Neuron (in vitro differentiated cells): ENCODE measurements at regions not wholly inside any gene's neighbourhood (a gene's known extent, or its start where the extent isn't known, plus 50 kb on each side); places are given as distances from the start of the nearest gene placed in this dataset.
"Not testable (repeated sequence)": the region's sequence is repeated elsewhere in the genome, so short reads cannot be mapped to it uniquely, and the experiment has no call there.

Experiments
- H2AFZ ChIP-seq: one replicate; pipeline ENCODE4 v1.6.1; 2013; ENCODE audit warnings: low read depth, mild to moderate bottlenecking, inconsistent platforms, low read length, moderate library complexity
- H3K27me3 ChIP-seq: one replicate; pipeline ENCODE4 v1.6.1; 2013; ENCODE audit warnings: low read length; ENCODE audit not compliant: insufficient read depth
- H3K36me3 ChIP-seq: one replicate; pipeline ENCODE4 v1.6.1; 2013; ENCODE audit warnings: low read length; ENCODE audit not compliant: insufficient read depth
- H3K4me1 ChIP-seq: one replicate; pipeline ENCODE4 v1.6.1; 2013; ENCODE audit warnings: low read length; ENCODE audit not compliant: insufficient read depth
- H3K4me3 ChIP-seq: 2 replicates; pipeline ENCODE4 v1.5.1; 2013; ENCODE audit warnings: mild to moderate bottlenecking, low read length, moderate library complexity
- H3K9me3 ChIP-seq: one replicate; pipeline ENCODE4 v1.6.1; 2013; ENCODE audit warnings: low read length

- Histone ChIP-seq H3K9me3 (peaks cover 3% of the 10 kb centered on the region), H3K4me3 (no peak overlapping the region), H3K4me1 (peaks cover under 1% of the 10 kb centered on the region), H3K27me3 (no peaks in the 10 kb centered on the region), H2AFZ (no peak overlapping the region), H3K36me3 (no peaks in the 10 kb centered on the region)
These were observed 75.1 kb downstream of the TEX35 start for GRCh38 chr1:178587975-178588374.

- H3K27me3 ChIP-seq, H3K9me3 ChIP-seq, H3K36me3 ChIP-seq, H2AFZ ChIP-seq, H3K4me3 ChIP-seq: not testable (repeated sequence)
- peaks cover 11% of the 10 kb centered on the region for H3K4me1 ChIP-seq
These were observed 76.1 kb downstream of the TEX35 start for GRCh38 chr1:178589042-178589441.

GRCh38 chr1:178591811-178592210 is 78.9 kb downstream of the TEX35 start:
- H3K36me3 ChIP-seq, H3K9me3 ChIP-seq, H2AFZ ChIP-seq, H3K4me3 ChIP-seq, H3K27me3 ChIP-seq: not testable (repeated sequence)
- H3K4me1 ChIP-seq: peaks cover 18% of the 10 kb centered on the region

- Histone ChIP-seq H3K27me3 (no peaks in the 10 kb centered on the region), H3K4me1 (peaks cover 18% of the 10 kb centered on the region), H3K36me3 (no peaks in the 10 kb centered on the region), H3K9me3 (peaks cover 3% of the 10 kb centered on the region), H2AFZ (no peak overlapping the region), H3K4me3 (no peak overlapping the region)
These were observed 80.6 kb downstream of the TEX35 start for GRCh38 chr1:178593515-178593914.

GRCh38 chr1:178594133-178594532 is 81.2 kb downstream of the TEX35 start:
- Histone ChIP-seq H3K9me3 (peaks cover 3% of the 10 kb centered on the region), H3K36me3 (no peaks in the 10 kb centered on the region), H3K27me3 (no peaks in the 10 kb centered on the region), H2AFZ (no peak overlapping the region), H3K4me3 (no peak overlapping the region), H3K4me1 (peaks cover 18% of the 10 kb centered on the region)

GRCh38 chr1:178595491-178595890 is 82.6 kb downstream of the TEX35 start:
- H3K4me3 ChIP-seq: no peak overlapping the region
- no peaks in the 10 kb centered on the region for H3K27me3 ChIP-seq
- no peak overlapping the region for H2AFZ ChIP-seq
- peaks cover 3% of the 10 kb centered on the region for H3K9me3 ChIP-seq
- peaks cover 18% of the 10 kb centered on the region for H3K4me1 ChIP-seq
- no peaks in the 10 kb centered on the region for H3K36me3 ChIP-seq

- Histone ChIP-seq H2AFZ (no peak overlapping the region), H3K9me3 (no peaks in the 10 kb centered on the region)
These were observed 86.2 kb downstream of the TEX35 start for GRCh38 chr1:178599087-178599486.

GRCh38 chr1:178599745-178600144 is 86.8 kb downstream of the TEX35 start:
- Histone ChIP-seq H3K4me3 (no peak overlapping the region), H3K4me1 (peaks cover under 1% of the 10 kb centered on the region), H3K9me3 (no peaks in the 10 kb centered on the region), H2AFZ (no peak overlapping the region), H3K27me3 (no peaks in the 10 kb centered on the region), H3K36me3 (no peaks in the 10 kb centered on the region)

More at GRCh38 chr1:178599087-178599486, 86.2 kb downstream of the TEX35 start:
- no peak overlapping the region for H3K4me3 ChIP-seq
- no peaks in the 10 kb centered on the region for H3K27me3 ChIP-seq
- peaks cover 7% of the 10 kb centered on the region for H3K4me1 ChIP-seq
- H3K36me3 ChIP-seq: no peaks in the 10 kb centered on the region

- H3K36me3 ChIP-seq: no peaks in the 10 kb centered on the region
- H3K27me3 ChIP-seq: no peaks in the 10 kb centered on the region
- H3K4me3 ChIP-seq: no peak overlapping the region
- H3K9me3 ChIP-seq: no peaks in the 10 kb centered on the region
- peaks cover 6% of the 10 kb centered on the region for H3K4me1 ChIP-seq
- H2AFZ ChIP-seq: no peak overlapping the region
These were observed 91.0 kb downstream of the TEX35 start for GRCh38 chr1:178603926-178604325.

- Histone ChIP-seq H3K4me3 (no peak overlapping the region), H2AFZ (no peak overlapping the region), H3K27me3 (no peaks in the 10 kb centered on the region), H3K9me3 (no peaks in the 10 kb centered on the region), H3K4me1 (peaks cover 6% of the 10 kb centered on the region), H3K36me3 (no peaks in the 10 kb centered on the region)
These were observed 93.9 kb downstream of the TEX35 start for GRCh38 chr1:178606839-178607238.

GRCh38 chr1:178607718-178608408 is 95.0 kb downstream of the TEX35 start:
- H3K27me3 ChIP-seq: no peaks in the 10 kb centered on the region
- H3K4me1 ChIP-seq: peaks cover 6% of the 10 kb centered on the region
- H3K4me3 ChIP-seq: no peak overlapping the region
- H2AFZ ChIP-seq: no peak overlapping the region
- no peaks in the 10 kb centered on the region for H3K9me3 ChIP-seq
- no peaks in the 10 kb centered on the region for H3K36me3 ChIP-seq

GRCh38 chr1:178609015-178609414 is 96.1 kb downstream of the TEX35 start:
- H3K4me1 ChIP-seq: peaks cover 6% of the 10 kb centered on the region
- H3K9me3 ChIP-seq: no peaks in the 10 kb centered on the region
- H3K4me3 ChIP-seq: no peak overlapping the region
- no peaks in the 10 kb centered on the region for H3K27me3 ChIP-seq
- H3K36me3 ChIP-seq: no peaks in the 10 kb centered on the region
- H2AFZ ChIP-seq: no peak overlapping the region

- not testable (repeated sequence) for H3K27me3 ChIP-seq, H3K36me3 ChIP-seq, H3K4me1 ChIP-seq, H3K4me3 ChIP-seq, H2AFZ ChIP-seq, H3K9me3 ChIP-seq
These were observed 97.9 kb downstream of the TEX35 start for GRCh38 chr1:178610690-178611410.
